ENCODE measurements at regions not wholly inside any gene's neighbourhood (a gene's known extent, or its start where the extent isn't known, plus 50 kb on each side); places are given as distances from the start of the nearest gene placed in this dataset.

DNA sequence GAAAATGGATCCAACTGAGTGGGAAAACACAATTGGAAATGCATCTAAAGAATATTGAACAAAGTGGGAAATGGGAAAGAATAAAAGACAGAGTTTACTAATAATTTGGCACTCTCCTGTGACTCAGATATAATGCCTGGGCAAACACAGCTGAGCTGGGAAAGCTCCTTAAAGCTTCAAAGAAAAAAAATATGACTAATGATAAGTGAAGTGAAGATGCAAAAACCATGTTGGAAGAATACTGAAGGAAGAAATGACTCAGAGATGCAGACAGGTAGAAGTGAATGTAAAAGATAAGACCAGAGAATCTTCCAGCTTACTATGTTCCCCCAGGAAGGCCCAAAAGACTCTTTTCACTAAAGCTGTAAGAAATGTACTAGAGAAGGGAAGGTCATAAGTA, 62.4 kb upstream of the FOXG1 start:
- Histone ChIP-seq H3K4me3 (ENCODE audit: low read length) (no peak overlapping the region), H3K79me2 (replicated peaks; ENCODE audit: insufficient read depth, low read length) (no peaks in the 10 kb centered on the region), H2AFZ (ENCODE audit: low read depth, low read length) (no peak overlapping the region), H3K27ac (ENCODE audit: low read length) (no peak overlapping the region), H3K9me3 (ENCODE audit: low read length) (no peaks in the 10 kb centered on the region), H3K27me3 (ENCODE audit: insufficient read depth, low read depth, low read length) (no peaks in the 10 kb centered on the region), H3K36me3 (ENCODE audit: insufficient read depth, low read length) (peaks cover 4% of the 10 kb centered on the region), H3F3A (ENCODE audit: insufficient read depth, low read length, poor library complexity, severe bottlenecking) (no peaks in the 10 kb centered on the region), H3K4me2 (ENCODE audit: low read length) (no peak overlapping the region), H3K9me2 (ENCODE audit: insufficient read depth, low read length) (no peaks in the 10 kb centered on the region), H4K20me1 (ENCODE audit: insufficient read depth) (no peaks in the 10 kb centered on the region), H3K9ac (ENCODE audit: low read length) (no peak overlapping the region)
- TF ChIP-seq, protein P1, sequence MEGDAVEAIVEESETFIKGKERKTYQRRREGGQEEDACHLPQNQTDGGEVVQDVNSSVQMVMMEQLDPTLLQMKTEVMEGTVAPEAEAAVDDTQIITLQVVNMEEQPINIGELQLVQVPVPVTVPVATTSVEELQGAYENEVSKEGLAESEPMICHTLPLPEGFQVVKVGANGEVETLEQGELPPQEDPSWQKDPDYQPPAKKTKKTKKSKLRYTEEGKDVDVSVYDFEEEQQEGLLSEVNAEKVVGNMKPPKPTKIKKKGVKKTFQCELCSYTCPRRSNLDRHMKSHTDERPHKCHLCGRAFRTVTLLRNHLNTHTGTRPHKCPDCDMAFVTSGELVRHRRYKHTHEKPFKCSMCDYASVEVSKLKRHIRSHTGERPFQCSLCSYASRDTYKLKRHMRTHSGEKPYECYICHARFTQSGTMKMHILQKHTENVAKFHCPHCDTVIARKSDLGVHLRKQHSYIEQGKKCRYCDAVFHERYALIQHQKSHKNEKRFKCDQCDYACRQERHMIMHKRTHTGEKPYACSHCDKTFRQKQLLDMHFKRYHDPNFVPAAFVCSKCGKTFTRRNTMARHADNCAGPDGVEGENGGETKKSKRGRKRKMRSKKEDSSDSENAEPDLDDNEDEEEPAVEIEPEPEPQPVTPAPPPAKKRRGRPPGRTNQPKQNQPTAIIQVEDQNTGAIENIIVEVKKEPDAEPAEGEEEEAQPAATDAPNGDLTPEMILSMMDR (IDR thresholded peaks at IDR 0.05; ENCODE audit: poor library complexity, severe bottlenecking): no peak
- TF ChIP-seq TAF1 (IDR thresholded peaks at IDR 0.05; ENCODE audit: low read depth) (no peak), SMC3 (conservative IDR thresholded peaks at IDR 0.05; ENCODE audit: poor library complexity) (no peak), EZH2 (IDR thresholded peaks at IDR 0.05; ENCODE audit: borderline replicate concordance, insufficient read depth, low read length, poor library complexity, severe bottlenecking) (no peak), MXI1 (conservative IDR thresholded peaks at IDR 0.05; ENCODE audit: poor library complexity, severe bottlenecking) (no peak), RAD21 (conservative IDR thresholded peaks at IDR 0.05) (no peak), POLR2AphosphoS5 (IDR thresholded peaks at IDR 0.05) (no peak), EP300 (conservative IDR thresholded peaks at IDR 0.05; ENCODE audit: poor library complexity, severe bottlenecking) (no peak)
- TF ChIP-seq, protein P2, sequence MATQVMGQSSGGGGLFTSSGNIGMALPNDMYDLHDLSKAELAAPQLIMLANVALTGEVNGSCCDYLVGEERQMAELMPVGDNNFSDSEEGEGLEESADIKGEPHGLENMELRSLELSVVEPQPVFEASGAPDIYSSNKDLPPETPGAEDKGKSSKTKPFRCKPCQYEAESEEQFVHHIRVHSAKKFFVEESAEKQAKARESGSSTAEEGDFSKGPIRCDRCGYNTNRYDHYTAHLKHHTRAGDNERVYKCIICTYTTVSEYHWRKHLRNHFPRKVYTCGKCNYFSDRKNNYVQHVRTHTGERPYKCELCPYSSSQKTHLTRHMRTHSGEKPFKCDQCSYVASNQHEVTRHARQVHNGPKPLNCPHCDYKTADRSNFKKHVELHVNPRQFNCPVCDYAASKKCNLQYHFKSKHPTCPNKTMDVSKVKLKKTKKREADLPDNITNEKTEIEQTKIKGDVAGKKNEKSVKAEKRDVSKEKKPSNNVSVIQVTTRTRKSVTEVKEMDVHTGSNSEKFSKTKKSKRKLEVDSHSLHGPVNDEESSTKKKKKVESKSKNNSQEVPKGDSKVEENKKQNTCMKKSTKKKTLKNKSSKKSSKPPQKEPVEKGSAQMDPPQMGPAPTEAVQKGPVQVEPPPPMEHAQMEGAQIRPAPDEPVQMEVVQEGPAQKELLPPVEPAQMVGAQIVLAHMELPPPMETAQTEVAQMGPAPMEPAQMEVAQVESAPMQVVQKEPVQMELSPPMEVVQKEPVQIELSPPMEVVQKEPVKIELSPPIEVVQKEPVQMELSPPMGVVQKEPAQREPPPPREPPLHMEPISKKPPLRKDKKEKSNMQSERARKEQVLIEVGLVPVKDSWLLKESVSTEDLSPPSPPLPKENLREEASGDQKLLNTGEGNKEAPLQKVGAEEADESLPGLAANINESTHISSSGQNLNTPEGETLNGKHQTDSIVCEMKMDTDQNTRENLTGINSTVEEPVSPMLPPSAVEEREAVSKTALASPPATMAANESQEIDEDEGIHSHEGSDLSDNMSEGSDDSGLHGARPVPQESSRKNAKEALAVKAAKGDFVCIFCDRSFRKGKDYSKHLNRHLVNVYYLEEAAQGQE (IDR thresholded peaks at IDR 0.05; ENCODE audit: borderline replicate concordance): no peak

DNA sequence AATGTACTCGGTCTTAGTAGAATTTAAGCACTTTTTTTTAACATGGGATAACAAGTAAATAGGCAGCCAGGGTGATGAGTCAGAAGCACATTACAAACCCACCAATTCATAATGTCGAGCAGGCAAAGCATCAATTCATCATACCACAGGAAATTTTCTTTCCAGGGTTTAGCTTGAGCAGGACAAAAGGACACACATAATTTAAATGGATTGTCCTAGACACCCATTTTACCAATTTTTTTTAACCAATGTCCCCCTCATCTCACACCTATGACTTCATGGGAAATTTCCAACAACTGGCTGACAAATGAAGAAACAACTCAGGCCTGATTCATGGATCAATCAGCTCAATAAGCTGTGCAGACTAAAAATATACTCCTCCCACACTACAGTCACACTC, 58.8 kb upstream of the FOXG1 start:
- H4K20me1 ChIP-seq (ENCODE audit: insufficient read depth): no peaks in the 10 kb centered on the region
- H3K9ac ChIP-seq (ENCODE audit: low read length): no peak overlapping the region
- H3K36me3 ChIP-seq (ENCODE audit: insufficient read depth, low read length): peaks cover 4% of the 10 kb centered on the region
- H3K27me3 ChIP-seq (ENCODE audit: insufficient read depth, low read depth, low read length): no peaks in the 10 kb centered on the region
- no peak overlapping the region for H3K4me2 ChIP-seq (ENCODE audit: low read length)
- no peaks in the 10 kb centered on the region for H3K79me2 ChIP-seq (replicated peaks; ENCODE audit: insufficient read depth, low read length)
- no peaks in the 10 kb centered on the region for H3K9me2 ChIP-seq (ENCODE audit: insufficient read depth, low read length)
- no peaks in the 10 kb centered on the region for H3K9me3 ChIP-seq (ENCODE audit: low read length)
- TF ChIP-seq TAF1 (IDR thresholded peaks at IDR 0.05; ENCODE audit: low read depth) (no peak), EP300 (conservative IDR thresholded peaks at IDR 0.05; ENCODE audit: poor library complexity, severe bottlenecking) (no peak), POLR2AphosphoS5 (IDR thresholded peaks at IDR 0.05) (no peak), RAD21 (conservative IDR thresholded peaks at IDR 0.05) (no peak), MXI1 (conservative IDR thresholded peaks at IDR 0.05; ENCODE audit: poor library complexity, severe bottlenecking) (no peak), SMC3 (conservative IDR thresholded peaks at IDR 0.05; ENCODE audit: poor library complexity) (no peak), EZH2 (IDR thresholded peaks at IDR 0.05; ENCODE audit: borderline replicate concordance, insufficient read depth, low read length, poor library complexity, severe bottlenecking) (no peak)
- TF ChIP-seq, protein P2 (IDR thresholded peaks at IDR 0.05; ENCODE audit: borderline replicate concordance): no peak
- TF ChIP-seq, protein P1 (IDR thresholded peaks at IDR 0.05; ENCODE audit: poor library complexity, severe bottlenecking): no peak
- H3F3A ChIP-seq (ENCODE audit: insufficient read depth, low read length, poor library complexity, severe bottlenecking): no peaks in the 10 kb centered on the region
- no peak overlapping the region for H3K4me3 ChIP-seq (ENCODE audit: low read length)
- H2AFZ ChIP-seq (ENCODE audit: low read depth, low read length): no peak overlapping the region
- no peak overlapping the region for H3K27ac ChIP-seq (ENCODE audit: low read length)
